ENCODE measurements at regions not wholly inside any gene's neighbourhood (a gene's known extent, or its start where the extent isn't known, plus 50 kb on each side); places are given as distances from the start of the nearest gene placed in this dataset.
"Not testable (repeated sequence)": the region's sequence is repeated elsewhere in the genome, so short reads cannot be mapped to it uniquely, and the experiment has no call there.

- DNase-seq = peak in 2 of 14 donors; percentile 1 to 37
These were observed 197.5 kb upstream of the TMEM132C start for GRCh38 chr12:128069359-128069997.

GRCh38 chr12:128073937-128074336 is 193.0 kb upstream of the TMEM132C start:
- DNase-seq = no peak

DNA sequence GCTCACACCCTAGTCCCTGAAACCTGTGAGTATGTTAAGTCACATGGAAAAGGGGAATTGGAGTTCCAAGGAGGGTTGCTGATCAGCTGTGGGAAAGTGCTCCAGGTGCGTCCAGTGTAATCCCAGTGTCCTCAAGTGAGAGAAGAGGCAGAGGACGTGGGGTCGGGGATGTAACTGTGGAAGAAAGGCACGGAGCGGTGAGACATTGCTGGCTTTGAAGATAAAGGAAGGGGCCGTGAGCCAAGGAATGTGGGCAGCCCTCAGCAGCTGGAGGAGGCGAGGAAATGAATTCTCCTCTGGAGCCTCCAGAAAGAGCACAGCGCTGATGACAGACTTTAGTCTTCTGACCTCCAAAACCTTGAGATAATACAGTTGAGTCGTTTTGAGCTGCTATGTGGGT is 191.6 kb upstream of the TMEM132C start:
- DNase-seq = no peak

- DNase-seq = no peak
These were observed 190.8 kb upstream of the TMEM132C start for GRCh38 chr12:128076188-128076587.

GRCh38 chr12:128077211-128077916 is 189.6 kb upstream of the TMEM132C start:
- no peak for DNase-seq

DNA sequence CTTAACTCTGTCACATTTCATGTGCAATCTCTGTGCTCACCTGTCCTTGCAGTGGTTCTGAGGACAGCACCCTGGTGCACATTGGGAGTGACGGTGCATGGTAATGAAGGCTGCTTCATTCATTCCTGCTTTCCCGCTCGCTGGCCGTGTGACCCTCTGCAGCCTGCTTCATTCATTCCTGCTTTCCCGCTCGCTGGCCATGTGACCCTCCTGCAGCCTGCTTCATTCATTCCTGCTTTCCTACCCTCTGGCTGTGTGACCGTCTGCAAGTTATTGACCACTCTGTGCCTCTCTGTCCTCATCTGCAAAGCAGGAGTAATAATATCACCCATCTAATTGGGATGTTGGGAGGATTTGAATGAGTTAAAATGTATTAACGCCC is 189.1 kb upstream of the TMEM132C start:
- DNase-seq = no peak

DNA sequence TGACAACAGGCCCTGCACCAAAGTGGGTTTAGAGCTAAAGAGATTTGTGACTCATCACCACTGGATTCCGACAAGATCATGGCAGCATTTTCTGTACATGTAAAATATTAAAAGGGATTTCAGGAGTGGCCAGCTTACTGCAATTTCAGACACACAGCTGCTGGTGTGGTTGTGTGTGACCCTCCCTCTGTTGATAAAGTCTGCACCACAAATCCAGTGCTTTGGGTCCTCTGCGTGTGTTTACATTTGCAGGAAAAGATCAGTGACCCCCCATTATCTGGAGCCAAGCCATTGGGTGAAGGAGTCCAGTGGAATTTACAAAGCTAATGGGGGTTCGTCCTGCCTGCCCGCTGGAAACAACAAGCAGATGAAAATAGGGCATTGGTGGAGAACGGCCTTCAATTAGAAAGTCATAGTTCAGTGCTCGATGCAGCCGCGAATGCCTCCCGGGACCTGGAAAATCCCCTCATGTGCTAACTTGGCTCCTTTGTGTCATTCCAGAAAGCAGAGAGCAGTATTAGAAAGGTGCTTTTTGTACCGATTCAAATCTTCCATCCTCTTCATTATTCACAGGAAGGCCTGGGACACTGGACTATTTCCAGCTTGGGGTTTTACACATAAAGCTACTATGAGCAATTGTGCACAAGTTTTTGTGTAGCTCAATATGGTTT is 188.5 kb upstream of the TMEM132C start:
- no peak for DNase-seq

GRCh38 chr12:128079446-128079845 is 187.5 kb upstream of the TMEM132C start:
- DNase-seq = no peak

- no peak for DNase-seq
These were observed 183.7 kb upstream of the TMEM132C start for GRCh38 chr12:128083132-128083729.

DNA sequence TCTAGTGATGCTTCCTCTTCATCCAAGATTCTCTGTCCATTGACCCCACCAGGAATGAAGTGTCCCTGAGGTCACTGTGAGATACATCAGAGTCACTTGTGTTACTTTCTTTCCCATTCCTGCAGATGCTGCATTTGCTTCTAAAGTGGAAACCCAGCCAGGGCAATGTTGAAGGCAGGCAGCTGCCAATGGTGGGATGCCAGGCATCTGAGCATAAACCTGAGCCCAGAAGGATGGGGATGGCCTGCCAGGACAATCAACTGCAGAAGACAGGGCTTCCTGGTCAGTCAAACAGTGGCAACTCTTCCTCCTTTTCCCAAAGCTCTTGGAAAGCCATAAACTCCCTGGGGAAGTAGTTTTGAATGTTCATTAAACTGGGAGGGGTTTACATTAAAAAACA is 178.0 kb upstream of the TMEM132C start:
- no peak for DNase-seq

- DNase-seq = no peak
These were observed 177.0 kb upstream of the TMEM132C start for GRCh38 chr12:128089961-128090360.

GRCh38 chr12:128091101-128091720 is 175.8 kb upstream of the TMEM132C start:
- no peak for DNase-seq

DNA sequence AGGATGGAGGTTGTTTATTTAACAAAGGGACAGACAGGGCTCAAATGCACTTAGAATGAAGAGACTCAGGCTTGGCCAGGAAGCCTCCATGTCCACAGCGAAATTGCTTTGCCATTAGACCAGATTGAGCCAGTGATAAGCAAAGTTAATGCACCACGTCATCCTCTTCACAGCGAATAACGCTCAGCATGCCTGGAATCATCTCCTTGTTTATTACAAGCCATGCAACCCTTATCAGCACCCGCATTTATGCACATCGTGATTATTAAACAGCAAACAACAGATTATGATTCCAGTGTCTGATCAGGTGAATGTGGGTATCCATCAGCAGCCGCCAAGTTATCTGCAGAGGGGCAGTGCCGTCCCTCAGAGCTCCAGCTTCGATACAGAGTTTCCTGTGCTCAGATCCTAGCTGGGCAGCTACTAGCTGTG is 175.0 kb upstream of the TMEM132C start:
- no peak for DNase-seq

DNA sequence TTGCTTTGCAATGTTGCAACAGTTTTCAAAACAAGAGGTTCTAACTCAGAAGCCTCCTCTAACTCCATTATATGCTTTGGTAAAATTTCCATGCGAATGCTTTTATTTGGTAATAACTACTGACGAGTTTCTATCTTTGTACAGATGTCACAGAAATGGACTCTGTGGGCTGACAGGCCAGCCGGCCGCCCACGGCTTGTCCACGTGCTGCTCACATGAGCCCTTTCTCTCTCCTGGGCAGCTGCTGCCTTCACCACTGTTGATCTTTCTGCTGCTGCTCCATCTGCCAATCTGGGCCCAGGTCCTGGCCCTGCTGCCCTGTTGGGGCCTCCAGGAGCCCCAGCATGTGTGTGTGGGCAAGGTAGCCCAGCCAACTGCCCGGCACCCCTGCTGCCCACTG is 168.2 kb upstream of the TMEM132C start:
- no peak for DNase-seq

DNA sequence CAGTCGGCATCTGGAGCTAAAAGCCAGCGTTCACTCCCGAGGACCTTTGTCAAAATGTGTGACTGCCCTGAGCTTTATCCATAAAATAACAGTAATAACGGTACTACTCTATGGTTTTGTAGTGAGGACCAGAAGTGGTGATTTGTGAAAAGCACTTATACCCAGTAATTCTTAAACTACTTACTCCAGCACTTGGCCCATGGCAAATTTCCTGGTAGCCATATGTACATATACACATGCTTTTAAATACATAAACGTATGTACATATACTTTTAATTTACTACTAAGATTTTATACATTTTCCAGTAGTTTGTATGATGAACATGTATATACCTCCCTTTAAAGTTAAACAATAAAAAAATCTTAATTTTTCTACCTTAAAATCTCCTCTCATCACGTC is 163.8 kb upstream of the TMEM132C start:
- no peak for DNase-seq

DNA sequence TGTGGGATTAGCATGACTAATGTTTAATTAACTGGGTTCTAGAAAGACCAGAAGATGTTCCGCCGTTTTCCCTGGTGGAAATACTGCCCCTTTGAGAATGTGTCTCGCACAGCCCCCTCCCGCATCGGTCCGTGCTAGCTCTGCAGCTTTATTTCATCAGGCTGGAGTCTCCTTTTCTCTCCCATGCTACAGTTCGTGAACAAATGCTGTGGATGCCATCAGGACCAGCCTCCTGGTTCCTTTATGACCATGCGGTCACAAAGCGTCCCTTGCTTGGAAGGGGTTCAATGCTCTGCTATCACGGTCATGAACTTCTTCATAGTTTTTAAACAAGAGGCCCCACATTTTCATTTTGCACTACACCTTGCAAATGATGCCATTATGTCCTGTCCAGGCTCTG is 157.7 kb upstream of the TMEM132C start:
- DNase-seq = no peak

DNA sequence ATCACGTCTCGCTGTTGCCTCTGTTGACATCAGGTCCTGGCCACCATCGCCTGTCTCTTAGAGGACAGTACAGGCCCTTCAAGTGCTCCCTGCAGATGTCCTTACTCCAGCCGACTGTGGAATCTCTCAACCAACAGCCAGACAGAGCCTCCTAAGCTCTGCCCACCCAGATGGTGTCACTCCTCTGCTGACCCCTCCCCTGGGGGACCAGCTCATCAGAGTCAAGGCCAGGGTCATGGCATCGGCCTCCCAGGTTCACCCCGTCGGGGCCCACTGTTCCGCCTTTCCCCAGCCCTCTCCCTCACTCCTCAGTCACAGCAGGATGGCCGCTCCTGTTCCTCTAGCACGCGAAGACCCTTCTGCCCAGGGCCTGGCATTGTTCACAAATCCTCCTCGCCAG is 157.3 kb upstream of the TMEM132C start:
- no peak for DNase-seq

GRCh38 chr12:128111333-128111732 is 155.6 kb upstream of the TMEM132C start:
- DNase-seq = no peak

DNA sequence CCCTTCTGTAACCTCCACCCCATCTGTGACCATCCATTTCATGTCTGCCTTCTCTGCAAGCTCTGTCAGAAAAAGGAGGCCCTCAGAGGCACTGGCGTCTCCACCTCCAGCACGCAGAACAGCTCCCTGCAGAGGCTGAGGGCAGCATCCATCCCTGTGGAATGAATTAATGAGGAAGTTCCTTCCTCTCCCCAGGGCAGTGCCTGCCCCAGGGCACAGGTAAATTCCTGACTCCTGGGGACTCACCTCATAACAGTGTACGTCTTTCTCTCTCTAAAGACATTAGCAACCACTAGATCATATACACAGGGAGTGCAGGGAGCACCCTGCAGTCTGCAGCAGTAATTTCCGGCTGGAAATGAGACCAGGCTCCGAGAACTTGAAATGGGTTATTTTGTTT is 155.0 kb upstream of the TMEM132C start:
- DNase-seq = no peak

DNA sequence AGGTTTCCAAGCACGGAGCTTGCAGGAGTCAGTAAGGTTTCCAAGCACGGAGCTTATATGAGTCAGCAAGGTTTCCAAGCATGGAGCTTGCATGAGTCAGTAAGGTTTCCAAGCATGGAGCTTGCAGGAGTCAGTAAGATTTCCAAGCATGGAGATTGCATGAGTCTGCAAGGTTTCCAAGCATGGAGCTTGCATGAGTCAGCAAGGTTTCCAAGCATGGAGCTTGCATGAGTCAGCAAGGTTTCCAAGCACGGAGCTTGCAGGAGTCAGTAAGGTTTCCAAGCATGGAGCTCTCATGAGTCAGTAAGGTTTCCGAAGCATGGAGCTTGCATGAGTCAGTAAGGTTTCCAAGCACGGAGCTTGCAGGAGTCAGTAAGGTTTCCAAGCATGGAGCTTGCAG is 153.7 kb upstream of the TMEM132C start:
- not testable (repeated sequence) for DNase-seq

GRCh38 chr12:128114485-128114884 is 152.5 kb upstream of the TMEM132C start:
- no peak for DNase-seq

GRCh38 chr12:128116537-128116936 is 150.4 kb upstream of the TMEM132C start:
- DNase-seq = no peak

DNA sequence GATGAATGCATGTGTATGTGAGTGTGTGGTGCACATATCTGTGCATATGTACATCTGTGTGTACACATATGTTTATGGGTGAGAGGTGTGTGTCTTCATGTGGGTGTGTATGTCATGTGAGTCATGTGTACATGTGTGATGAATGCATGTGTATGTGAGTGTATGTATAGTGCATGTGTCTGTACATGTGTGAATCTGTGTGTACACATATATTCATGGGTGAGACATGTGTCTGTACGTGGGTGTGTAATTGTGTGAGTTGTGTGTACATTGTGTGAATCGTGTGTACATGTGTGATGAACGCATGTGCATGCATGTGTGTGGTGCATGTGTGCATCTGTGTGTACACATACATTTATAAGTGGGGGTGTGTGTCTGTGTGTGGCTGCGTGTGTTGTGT is 146.9 kb upstream of the TMEM132C start:
- DNase-seq = no peak

Measured in C1 segment of cervical spinal cord (tissue), 14 donors.